Trophoblast cell (in vitro differentiated cells and primary cell): ENCODE measurements at regions not wholly inside any gene's neighbourhood (a gene's known extent, or its start where the extent isn't known, plus 50 kb on each side); places are given as distances from the start of the nearest gene placed in this dataset.
A peak's percentile ranks its signal among the peaks of the same experiment; 100 is the strongest.

Source experiments
- DNase-seq, 2 donors: peaks; one replicate each; pipeline ENCODE4 v3.0.0-alpha.2; 2016
- H2AFZ ChIP-seq: 2 replicates; pipeline ENCODE4 v1.6.1; 2013; ENCODE audit warnings: low read length, moderate library complexity, mild to moderate bottlenecking; ENCODE audit not compliant: insufficient read depth, poor library complexity
- H2AK5ac ChIP-seq: 2 replicates; pipeline ENCODE4 v1.6.1; 2013; ENCODE audit warnings: mild to moderate bottlenecking, low read length
- H2BK120ac ChIP-seq: 2 replicates; pipeline ENCODE4 v1.6.1; 2013; ENCODE audit warnings: low read length, mild to moderate bottlenecking, moderate library complexity; ENCODE audit not compliant: insufficient read depth, poor library complexity
- H2BK12ac ChIP-seq: 2 replicates; pipeline ENCODE4 v1.6.1; 2013; ENCODE audit warnings: mild to moderate bottlenecking, low read length, moderate library complexity
- H2BK5ac ChIP-seq: 2 replicates; pipeline ENCODE4 v1.6.1; 2013; ENCODE audit warnings: low read length, low read depth, moderate library complexity, mild to moderate bottlenecking; ENCODE audit not compliant: poor library complexity
- H3K14ac ChIP-seq: 2 replicates; pipeline ENCODE4 v1.6.1; 2013; ENCODE audit warnings: mild to moderate bottlenecking, low read length
- H3K18ac ChIP-seq: 2 replicates; pipeline ENCODE4 v1.6.1; 2013; ENCODE audit warnings: mild to moderate bottlenecking, low read length
- H3K23ac ChIP-seq: 2 replicates; pipeline ENCODE4 v1.6.1; 2013; ENCODE audit warnings: low read length
- H3K27ac ChIP-seq: 2 replicates; pipeline ENCODE4 v1.5.1; 2013; ENCODE audit warnings: low read depth, mild to moderate bottlenecking, inconsistent platforms, low read length, moderate library complexity
- H3K27me3 ChIP-seq: 2 replicates; pipeline ENCODE4 v1.6.1; 2013; ENCODE audit warnings: inconsistent platforms, mild to moderate bottlenecking, low read length, moderate library complexity; ENCODE audit not compliant: insufficient read depth
- H3K36me3 ChIP-seq, 2 experiments: 1 replicate in 1 of 2; 2 replicates in 1 of 2; pipeline ENCODE4 v1.6.1; 2013; ENCODE audit warnings: low read length in 2 of 2, mild to moderate bottlenecking in 2 of 2, moderate library complexity in 1 of 2; ENCODE audit not compliant: insufficient read depth in 2 of 2, control insufficient read depth in 1 of 2
- H3K4ac ChIP-seq: 2 replicates; pipeline ENCODE4 v1.6.1; 2013; ENCODE audit warnings: low read depth, mild to moderate bottlenecking, low read length, moderate library complexity
- H3K4me1 ChIP-seq, 2 experiments: 1 replicate in 1 of 2; 2 replicates in 1 of 2; pipeline ENCODE4 v1.6.1; 2013; ENCODE audit warnings: low read length in 2 of 2, mild to moderate bottlenecking in 2 of 2, moderate library complexity in 1 of 2; ENCODE audit not compliant: insufficient read depth in 2 of 2, control insufficient read depth in 1 of 2
- H3K4me2 ChIP-seq: 2 replicates; pipeline ENCODE4 v1.6.1; 2013; ENCODE audit warnings: inconsistent platforms, mild to moderate bottlenecking, low read length, moderate library complexity
- H3K4me3 ChIP-seq: 2 replicates; pipeline ENCODE4 v1.5.1; 2013; ENCODE audit warnings: mild to moderate bottlenecking, low read depth, low read length, inconsistent platforms
- H3K79me1 ChIP-seq: one replicate; pipeline ENCODE4 v1.6.1; 2013; ENCODE audit warnings: low read length
- H3K79me2 ChIP-seq: 2 replicates; pipeline ENCODE4 v1.6.1; 2013; ENCODE audit warnings: low read length, mild to moderate bottlenecking; ENCODE audit not compliant: control insufficient read depth, insufficient read depth, poor library complexity
- H3K9ac ChIP-seq: 2 replicates; pipeline ENCODE4 v1.6.1; 2013; ENCODE audit warnings: mild to moderate bottlenecking, low read length
- H3K9me3 ChIP-seq: 2 replicates; pipeline ENCODE4 v1.6.1; 2013; ENCODE audit warnings: low read depth, mild to moderate bottlenecking, control low read depth, inconsistent platforms, low read length; ENCODE audit not compliant: insufficient read depth
- H4K12ac ChIP-seq: 2 replicates; pipeline ENCODE4 v1.6.1; 2013; ENCODE audit warnings: low read depth, mild to moderate bottlenecking, low read length, moderate library complexity
- H4K8ac ChIP-seq: 2 replicates; pipeline ENCODE4 v1.6.1; 2013; ENCODE audit warnings: low read depth, mild to moderate bottlenecking, low read length, moderate library complexity
- H4K91ac ChIP-seq: one replicate; pipeline ENCODE4 v1.6.1; 2013; ENCODE audit warnings: low read depth, mild to moderate bottlenecking, low read length, moderate library complexity
- WGBS: extraction: QIAGEN DNeasy Blood & Tissue Kit; methylation state at CpG from one replicate; pipeline ENCODE4 v1.1.7; 2013; ENCODE audit warnings: missing lambda C conversion rate; ENCODE audit not compliant: insufficient read length, insufficient coverage; ENCODE audit errors: extremely low coverage; 5-methylcytosine and 5-hydroxymethylcytosine counted together

DNA sequence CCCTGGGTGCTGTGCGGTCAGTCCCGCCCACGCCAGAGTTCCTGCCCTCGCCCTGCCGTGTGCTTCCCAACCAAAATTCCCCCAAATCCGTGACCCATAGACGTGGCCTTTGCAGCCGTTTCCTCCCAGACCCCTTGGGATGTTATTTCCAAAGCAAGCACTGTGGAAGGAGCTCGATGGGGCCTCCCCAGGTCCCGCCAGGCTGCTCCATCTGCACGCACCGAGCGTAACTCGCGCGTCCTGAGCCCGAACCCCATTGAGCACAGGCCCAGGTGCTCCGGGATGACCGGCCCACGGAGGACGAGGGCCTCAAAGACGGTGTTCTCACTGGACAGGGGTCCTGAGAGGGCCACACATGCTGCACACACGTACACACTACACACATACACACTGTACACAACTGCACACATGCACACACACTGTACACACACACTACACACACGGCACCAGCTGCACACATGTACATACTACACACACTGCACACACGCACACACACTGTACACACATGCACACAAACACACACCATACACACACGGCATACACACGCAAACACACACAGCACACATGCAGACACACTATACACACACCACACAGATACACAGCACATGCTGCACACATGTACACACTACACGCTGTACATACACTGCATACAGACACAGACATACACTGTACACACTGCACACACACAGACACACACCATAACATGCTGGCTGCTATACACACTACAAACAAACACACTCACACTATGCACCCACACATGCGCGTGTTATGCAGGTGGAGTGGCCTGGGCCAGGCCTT is 431.2 kb upstream of the SALL3 start:
- Histone ChIP-seq H4K8ac (no peak overlapping the region), H3K4ac (no peak overlapping the region), H2BK12ac (no peak overlapping the region), H3K79me1 (no peaks in the 10 kb centered on the region), H3K9ac (no peak overlapping the region), H2AFZ (no peak overlapping the region), H2BK5ac (no peak overlapping the region), H3K4me2 (no peak overlapping the region), H2BK120ac (no peak overlapping the region), H3K4me1 (no peaks in the 10 kb centered on the region), H4K91ac (no peak overlapping the region), H3K14ac (no peak overlapping the region), H3K27ac (no peak overlapping the region), H3K4me3 (peak overlapping the region; percentile 27), H3K36me3 (no peaks in the 10 kb centered on the region), H3K23ac (no peak overlapping the region), H4K12ac (no peak overlapping the region), H3K9me3 (peaks cover 7% of the 10 kb centered on the region), H3K27me3 (no peaks in the 10 kb centered on the region), H2AK5ac (no peak overlapping the region), H3K79me2 (no peaks in the 10 kb centered on the region), H3K18ac (no peak overlapping the region)
- no peak for DNase-seq
- no CpG with 5 or more reads among the region's 30 CpGs for WGBS

GRCh38 chr18:78549971-78550370 is 429.6 kb upstream of the SALL3 start:
- H3K4me1 ChIP-seq: no peaks in the 10 kb centered on the region
- no peak overlapping the region for H3K18ac ChIP-seq
- H3K9ac ChIP-seq: no peak overlapping the region
- H2BK120ac ChIP-seq: no peak overlapping the region
- no peak overlapping the region for H2AFZ ChIP-seq
- no peak overlapping the region for H3K4me2 ChIP-seq
- H3K79me2 ChIP-seq: no peaks in the 10 kb centered on the region
- no peak overlapping the region for H4K91ac ChIP-seq
- no peaks in the 10 kb centered on the region for H3K27me3 ChIP-seq
- no peak overlapping the region for H3K27ac ChIP-seq
- no peak overlapping the region for H2BK5ac ChIP-seq
- DNase-seq: no peak
- H4K8ac ChIP-seq: no peak overlapping the region
- H4K12ac ChIP-seq: no peak overlapping the region
- no peak overlapping the region for H3K4ac ChIP-seq
- no peak overlapping the region for H3K23ac ChIP-seq
- WGBS: no CpG with 5 or more reads among the region's 8 CpGs
- no peak overlapping the region for H3K14ac ChIP-seq
- H3K79me1 ChIP-seq: no peaks in the 10 kb centered on the region
- H2BK12ac ChIP-seq: no peak overlapping the region
- no peaks in the 10 kb centered on the region for H3K36me3 ChIP-seq
- H2AK5ac ChIP-seq: no peak overlapping the region
- peaks cover 9% of the 10 kb centered on the region for H3K9me3 ChIP-seq
- no peak overlapping the region for H3K4me3 ChIP-seq

DNA sequence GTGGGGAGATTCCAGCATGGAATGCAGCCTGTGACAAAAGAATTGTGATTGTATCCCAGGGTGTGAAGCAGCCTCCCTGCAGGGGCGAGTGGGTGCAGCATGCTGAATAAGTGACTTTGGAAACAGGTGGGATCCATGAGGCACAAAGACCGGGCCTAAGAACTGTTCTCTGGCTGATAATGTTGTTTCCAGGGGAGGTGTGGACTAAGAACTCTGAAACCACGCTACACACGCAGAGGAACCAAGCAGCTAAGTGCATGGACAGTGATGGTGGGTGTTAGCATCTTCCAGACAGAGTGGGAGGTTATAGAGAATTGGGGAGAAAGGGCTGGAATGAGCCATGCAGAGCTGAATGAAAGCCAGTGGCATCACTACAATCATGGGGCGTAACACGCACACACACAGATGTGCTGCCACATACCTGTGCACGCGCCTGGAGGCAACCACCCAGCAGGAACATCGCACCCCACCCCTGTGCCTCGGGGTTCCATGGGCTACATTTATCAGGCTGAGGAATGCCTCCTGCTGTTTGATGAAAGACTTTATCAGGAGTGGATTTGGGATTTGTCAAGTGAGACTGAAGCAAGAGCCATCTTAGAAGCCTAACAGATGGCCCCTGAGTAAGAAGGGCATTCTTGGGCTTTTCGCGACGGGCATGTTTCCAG is 424.5 kb upstream of the SALL3 start:
- H4K12ac ChIP-seq: no peak overlapping the region
- H3K27ac ChIP-seq: no peak overlapping the region
- H3K4me3 ChIP-seq: no peak overlapping the region
- no peak overlapping the region for H2BK120ac ChIP-seq
- H3K4ac ChIP-seq: no peak overlapping the region
- H3K9me3 ChIP-seq: peaks cover 13% of the 10 kb centered on the region
- no peak overlapping the region for H3K9ac ChIP-seq
- no peaks in the 10 kb centered on the region for H3K4me1 ChIP-seq
- no peak overlapping the region for H3K14ac ChIP-seq
- H3K79me2 ChIP-seq: no peaks in the 10 kb centered on the region
- H2AFZ ChIP-seq: no peak overlapping the region
- H2BK12ac ChIP-seq: no peak overlapping the region
- WGBS: no CpG with 5 or more reads among the region's 13 CpGs
- H3K36me3 ChIP-seq: no peaks in the 10 kb centered on the region
- no peak overlapping the region for H4K91ac ChIP-seq
- no peak for DNase-seq
- H3K4me2 ChIP-seq: no peak overlapping the region
- no peaks in the 10 kb centered on the region for H3K79me1 ChIP-seq
- no peak overlapping the region for H3K23ac ChIP-seq
- H3K18ac ChIP-seq: no peak overlapping the region
- no peaks in the 10 kb centered on the region for H3K27me3 ChIP-seq
- no peak overlapping the region for H4K8ac ChIP-seq
- H2AK5ac ChIP-seq: no peak overlapping the region
- no peak overlapping the region for H2BK5ac ChIP-seq

- Histone ChIP-seq H3K4me1 (no peaks in the 10 kb centered on the region), H3K79me2 (no peaks in the 10 kb centered on the region), H3K36me3 (no peaks in the 10 kb centered on the region), H2BK120ac (no peak overlapping the region), H3K9ac (no peak overlapping the region), H2AFZ (no peak overlapping the region), H2AK5ac (no peak overlapping the region), H3K27ac (no peak overlapping the region), H3K18ac (no peak overlapping the region), H4K8ac (no peak overlapping the region), H4K91ac (no peak overlapping the region), H2BK12ac (no peak overlapping the region), H3K4me2 (no peak overlapping the region), H3K23ac (no peak overlapping the region), H2BK5ac (no peak overlapping the region), H4K12ac (no peak overlapping the region), H3K4me3 (no peak overlapping the region), H3K14ac (no peak overlapping the region), H3K4ac (no peak overlapping the region), H3K79me1 (no peaks in the 10 kb centered on the region), H3K9me3 (peaks cover 13% of the 10 kb centered on the region), H3K27me3 (no peaks in the 10 kb centered on the region)
- WGBS: no CpG with 5 or more reads among the region's 8 CpGs
- no peak for DNase-seq
Observed at GRCh38 chr18:78557371-78557770, 422.2 kb upstream of the SALL3 start.
